Large intestine (tissue), 3 donors: ENCODE measurements at regions not wholly inside any gene's neighbourhood (a gene's known extent, or its start where the extent isn't known, plus 50 kb on each side); places are given as distances from the start of the nearest gene placed in this dataset.

Experiments
- DNase-seq, 2 donors: peaks; one replicate each; pipeline versions ENCODE4 v3.0.0 to v3.0.0-alpha.2; 2013
- H3K27ac ChIP-seq: one replicate; pipeline ENCODE4 v1.5.1; 2013; ENCODE audit warnings: low read length
- H3K27me3 ChIP-seq: 2 replicates; pipeline ENCODE4 v1.6.1; 2013; ENCODE audit warnings: low read length; ENCODE audit not compliant: control insufficient read depth, insufficient read depth
- H3K36me3 ChIP-seq: 2 replicates; pipeline ENCODE4 v1.6.1; 2013; ENCODE audit warnings: low read length; ENCODE audit not compliant: control insufficient read depth, insufficient read depth
- H3K4me1 ChIP-seq: one replicate; pipeline ENCODE4 v1.6.1; 2013; ENCODE audit warnings: low read length; ENCODE audit not compliant: control insufficient read depth, insufficient read depth
- H3K4me3 ChIP-seq: one replicate; pipeline ENCODE4 v1.5.1; 2013; ENCODE audit warnings: low read length
- H3K9me3 ChIP-seq: one replicate; pipeline ENCODE4 v1.6.1; 2013; ENCODE audit warnings: mild to moderate bottlenecking, low read depth, low read length, moderate library complexity; ENCODE audit not compliant: control insufficient read depth
- WGBS: methylation state at CpG from one replicate; pipeline ENCODE4 v1.1.5; 2013; ENCODE audit warnings: low lambda C conversion rate; ENCODE audit not compliant: insufficient coverage; 5-methylcytosine and 5-hydroxymethylcytosine counted together

DNA sequence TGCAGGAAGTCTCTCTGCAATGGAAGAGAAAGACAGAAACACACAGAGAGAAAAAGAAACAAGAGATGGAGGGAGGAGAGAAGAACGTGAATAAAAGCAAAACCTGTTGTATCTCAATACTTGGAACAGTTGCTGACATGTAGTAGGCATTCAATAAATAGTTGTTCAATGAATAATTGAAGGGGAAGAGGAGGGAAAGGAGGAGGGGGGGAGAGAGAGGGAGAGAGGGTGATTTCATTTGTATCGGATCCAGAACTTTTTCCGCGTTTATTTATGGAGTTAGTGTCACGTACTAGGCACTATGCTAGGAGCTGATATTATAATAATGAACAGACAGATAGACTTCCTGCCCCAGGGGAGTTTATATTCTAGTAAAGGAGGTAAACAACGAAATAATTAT is 144.1 kb downstream of the OMA1 start:
- no peak overlapping the region for H3K27ac ChIP-seq
- no peaks in the 10 kb centered on the region for H3K27me3 ChIP-seq
- no peaks in the 10 kb centered on the region for H3K36me3 ChIP-seq
- H3K4me3 ChIP-seq, result no peak overlapping the region
- no peaks in the 10 kb centered on the region for H3K9me3 ChIP-seq
- 65% methylated on average over 2 of the region's 6 CpGs for WGBS
- no peak for DNase-seq
- no peaks in the 10 kb centered on the region for H3K4me1 ChIP-seq

DNA sequence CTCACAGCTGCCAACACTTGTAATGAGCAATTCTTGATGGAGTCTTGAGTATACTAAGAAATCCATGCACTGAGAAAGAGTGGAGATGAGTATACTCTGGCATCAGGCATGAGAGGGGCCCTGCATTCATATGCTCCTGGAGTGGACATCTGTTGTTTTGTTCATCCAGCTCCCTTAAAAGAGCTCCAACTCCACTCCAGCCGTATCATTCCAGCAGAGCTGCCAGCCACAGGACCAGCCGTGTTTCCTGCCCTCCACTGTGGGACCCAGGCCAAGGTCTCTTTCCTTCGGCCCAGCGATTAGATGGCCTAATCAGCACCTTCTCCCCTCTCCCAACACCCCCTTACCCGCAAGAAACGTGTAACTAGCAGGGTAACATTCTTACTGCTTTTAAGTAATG is 144.5 kb downstream of the OMA1 start:
- no peak for DNase-seq
- no peak overlapping the region for H3K4me3 ChIP-seq
- H3K9me3 ChIP-seq, result no peaks in the 10 kb centered on the region
- H3K27me3 ChIP-seq, result no peaks in the 10 kb centered on the region
- H3K4me1 ChIP-seq, result no peaks in the 10 kb centered on the region
- no peak overlapping the region for H3K27ac ChIP-seq
- no peaks in the 10 kb centered on the region for H3K36me3 ChIP-seq
- no CpG with 5 or more reads among the region's 6 CpGs for WGBS

DNA sequence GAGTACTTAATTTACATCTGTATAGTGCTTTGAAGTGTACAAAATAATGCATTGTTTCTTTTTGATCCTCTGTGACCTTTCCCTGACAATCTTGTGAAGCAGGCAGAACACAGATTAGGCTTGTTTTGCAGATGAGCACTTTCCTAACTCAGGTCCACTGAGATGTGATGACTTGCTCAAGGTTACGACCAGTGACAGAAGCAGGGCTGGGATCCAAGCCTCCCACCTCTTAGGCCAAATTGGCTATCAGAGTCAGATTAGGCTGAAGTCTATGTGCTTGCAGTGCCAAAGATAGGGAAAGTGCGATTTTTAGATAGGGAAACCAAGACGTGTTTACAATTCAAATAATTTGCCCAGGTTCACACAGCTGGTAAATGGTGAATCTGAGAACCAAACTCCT is 147.3 kb downstream of the OMA1 start:
- WGBS, result no CpG with 5 or more reads among the region's 3 CpGs
- Histone ChIP-seq H3K27me3 (no peaks in the 10 kb centered on the region), H3K9me3 (no peaks in the 10 kb centered on the region), H3K4me3 (no peak overlapping the region), H3K36me3 (no peaks in the 10 kb centered on the region), H3K27ac (no peak overlapping the region), H3K4me1 (no peaks in the 10 kb centered on the region)
- no peak for DNase-seq

DNA sequence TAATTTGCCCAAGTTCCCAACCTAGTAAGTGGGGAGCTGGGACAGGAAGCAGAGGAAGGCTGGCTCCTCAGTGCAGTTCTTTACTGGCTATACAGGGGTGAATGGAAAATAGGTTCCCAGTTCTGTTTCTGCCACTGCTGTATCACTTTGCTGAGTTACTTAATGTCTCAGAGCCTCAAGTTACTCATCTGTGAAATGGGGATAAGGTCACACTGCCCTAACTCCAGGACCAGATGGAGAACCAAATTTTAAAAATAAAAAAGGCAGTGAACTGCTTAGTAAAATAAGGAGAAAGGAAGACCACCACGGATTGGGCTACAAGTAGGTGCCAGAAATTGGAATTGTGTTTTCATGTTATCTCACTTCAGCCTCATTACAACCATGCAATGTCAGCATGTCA is 147.8 kb downstream of the OMA1 start:
- 86% methylated on average over 1 of the region's 1 CpG for WGBS
- Histone ChIP-seq H3K27ac (no peak overlapping the region), H3K27me3 (no peaks in the 10 kb centered on the region), H3K9me3 (no peaks in the 10 kb centered on the region), H3K36me3 (no peaks in the 10 kb centered on the region), H3K4me1 (no peaks in the 10 kb centered on the region), H3K4me3 (no peak overlapping the region)
- no peak for DNase-seq

DNA sequence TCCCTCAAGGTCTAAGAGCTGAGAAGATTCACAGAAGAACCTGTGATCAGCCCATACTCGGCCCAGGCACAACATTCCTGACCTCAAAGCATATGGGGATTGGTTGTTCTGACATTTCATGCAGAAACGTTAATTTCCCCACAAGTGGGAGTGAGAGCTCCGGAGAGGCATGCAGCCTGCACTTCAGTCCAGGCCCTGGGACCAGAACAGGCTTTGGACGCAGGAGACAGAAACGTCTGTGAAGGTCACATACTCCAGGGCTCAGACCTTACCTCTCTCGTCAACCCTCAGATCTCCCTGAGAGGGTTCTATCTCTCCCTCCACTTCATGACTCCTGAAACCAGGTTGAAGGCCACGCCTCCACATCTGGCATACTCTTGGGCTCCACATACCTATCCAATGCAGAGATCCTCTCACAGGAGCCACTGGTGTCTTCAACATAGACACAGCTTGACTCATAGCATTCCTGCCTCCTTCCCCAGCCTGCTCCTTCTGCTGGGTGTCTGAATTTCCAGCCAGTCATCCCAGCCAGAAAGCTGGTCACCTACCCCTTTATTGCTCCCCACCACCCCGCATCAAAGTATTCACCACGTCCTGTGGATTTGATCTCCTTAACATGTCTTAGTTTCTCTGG is 149.2 kb downstream of the OMA1 start:
- no peak overlapping the region for H3K27ac ChIP-seq

DNA sequence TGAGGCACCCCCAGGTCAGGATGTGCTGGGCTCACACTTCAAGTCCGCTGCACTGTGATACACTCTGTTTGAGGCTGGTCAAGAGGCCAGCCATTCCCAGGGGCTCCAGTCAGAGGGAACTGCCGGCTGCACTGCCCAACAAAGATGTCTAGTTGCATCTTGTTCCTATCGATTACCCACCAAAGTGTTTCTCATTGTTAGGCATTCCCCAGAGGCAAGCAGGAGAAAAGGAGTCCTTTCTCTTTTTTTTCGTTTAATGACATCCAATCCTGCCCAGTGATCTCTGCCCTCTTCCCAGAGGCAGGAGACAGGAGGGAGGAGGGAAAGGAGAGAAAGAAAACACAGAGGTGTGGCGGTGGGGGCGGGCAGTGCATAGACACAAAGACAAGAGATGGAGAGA is 150.4 kb downstream of the OMA1 start:
- WGBS, result 17% methylated on average over 1 of the region's 6 CpGs

More for the DNA sequence above, 149.2 kb downstream of the OMA1 start:
- Histone ChIP-seq H3K9me3 (no peaks in the 10 kb centered on the region), H3K27me3 (no peaks in the 10 kb centered on the region), H3K4me1 (no peaks in the 10 kb centered on the region), H3K4me3 (no peak overlapping the region), H3K36me3 (no peaks in the 10 kb centered on the region)
- no peak for DNase-seq
- WGBS, result no CpG with 5 or more reads among the region's 9 CpGs

DNA sequence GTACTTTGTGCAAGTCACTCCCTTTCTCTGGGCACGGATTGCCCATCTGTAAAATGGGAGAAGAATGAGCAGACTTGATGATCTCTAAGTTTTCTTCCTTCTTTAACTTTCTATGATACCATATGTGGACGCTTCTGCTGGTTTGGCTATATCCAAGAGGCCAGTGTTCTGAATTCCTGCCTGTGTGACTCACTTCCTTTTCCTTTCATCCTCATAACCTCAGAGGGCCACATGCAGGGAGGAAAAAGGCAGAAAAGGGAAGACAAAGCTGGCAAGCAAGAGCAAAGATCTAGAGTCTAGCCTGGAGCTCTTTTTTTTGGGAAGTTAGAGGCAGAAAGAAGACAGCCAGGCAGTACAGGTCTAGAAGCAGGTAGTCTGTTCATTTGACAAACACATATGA is 151.2 kb downstream of the OMA1 start:
- 100% methylated on average over 1 of the region's 2 CpGs for WGBS
- no peaks in the 10 kb centered on the region for H3K4me1 ChIP-seq
- no peak overlapping the region for H3K4me3 ChIP-seq
- H3K27ac ChIP-seq, result no peak overlapping the region
- no peak for DNase-seq
- no peaks in the 10 kb centered on the region for H3K9me3 ChIP-seq
- H3K27me3 ChIP-seq, result no peaks in the 10 kb centered on the region
- H3K36me3 ChIP-seq, result no peaks in the 10 kb centered on the region

More for the DNA sequence above, 150.4 kb downstream of the OMA1 start:
- peak in 1 of 2 donors; percentile 17 for DNase-seq
- Histone ChIP-seq H3K9me3 (no peaks in the 10 kb centered on the region), H3K4me3 (no peak overlapping the region), H3K36me3 (no peaks in the 10 kb centered on the region), H3K27me3 (no peaks in the 10 kb centered on the region), H3K4me1 (no peaks in the 10 kb centered on the region), H3K27ac (no peak overlapping the region)

DNA sequence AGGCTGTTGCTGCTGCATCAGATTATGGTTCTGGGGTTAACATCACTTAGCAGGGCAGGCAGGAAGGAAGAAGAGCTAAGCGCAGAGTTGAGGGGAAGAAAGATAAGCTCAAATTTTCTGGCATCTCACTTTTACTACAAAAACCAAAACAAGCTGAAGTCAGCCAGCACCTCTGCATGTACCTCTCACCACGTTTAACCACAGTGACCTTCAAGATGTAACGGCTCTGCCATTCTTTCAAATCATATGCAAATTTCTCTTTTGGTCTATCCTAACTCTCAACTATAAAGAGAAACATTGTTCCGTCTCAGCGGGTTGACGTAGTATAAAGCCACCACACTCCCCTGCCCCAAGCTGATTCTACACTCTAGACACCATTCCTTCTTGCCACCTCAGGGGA is 154.4 kb downstream of the OMA1 start:
- H3K4me3 ChIP-seq, result no peak overlapping the region
- no peaks in the 10 kb centered on the region for H3K4me1 ChIP-seq
- no peaks in the 10 kb centered on the region for H3K9me3 ChIP-seq
- no peak for DNase-seq
- no peaks in the 10 kb centered on the region for H3K27me3 ChIP-seq
- no peaks in the 10 kb centered on the region for H3K36me3 ChIP-seq
- WGBS, result no CpG with 5 or more reads among the region's 6 CpGs
- no peak overlapping the region for H3K27ac ChIP-seq

DNA sequence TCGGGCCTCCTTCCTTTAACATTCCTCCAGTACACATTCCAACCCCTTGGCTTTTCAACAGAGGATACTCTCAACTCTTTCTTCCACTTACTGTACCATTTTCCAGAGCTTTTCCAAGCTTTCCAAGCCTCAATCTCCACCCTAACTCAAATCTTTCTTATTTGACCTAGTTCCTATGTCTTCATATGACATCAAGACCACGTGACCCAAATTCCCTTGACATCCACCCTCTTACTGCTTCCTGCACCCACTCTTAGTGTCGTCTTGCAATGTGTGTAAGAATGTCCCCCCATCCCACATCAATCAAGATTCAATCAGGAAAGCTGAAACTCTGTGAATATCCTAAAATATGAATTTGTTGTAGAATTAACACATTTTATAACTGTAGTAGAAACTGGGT is 155.0 kb downstream of the OMA1 start:
- H3K36me3 ChIP-seq, result no peaks in the 10 kb centered on the region
- 100% methylated on average over 1 of the region's 3 CpGs for WGBS
- no peaks in the 10 kb centered on the region for H3K9me3 ChIP-seq
- H3K4me1 ChIP-seq, result no peaks in the 10 kb centered on the region
- no peak for DNase-seq
- no peak overlapping the region for H3K4me3 ChIP-seq
- no peak overlapping the region for H3K27ac ChIP-seq
- no peaks in the 10 kb centered on the region for H3K27me3 ChIP-seq

DNA sequence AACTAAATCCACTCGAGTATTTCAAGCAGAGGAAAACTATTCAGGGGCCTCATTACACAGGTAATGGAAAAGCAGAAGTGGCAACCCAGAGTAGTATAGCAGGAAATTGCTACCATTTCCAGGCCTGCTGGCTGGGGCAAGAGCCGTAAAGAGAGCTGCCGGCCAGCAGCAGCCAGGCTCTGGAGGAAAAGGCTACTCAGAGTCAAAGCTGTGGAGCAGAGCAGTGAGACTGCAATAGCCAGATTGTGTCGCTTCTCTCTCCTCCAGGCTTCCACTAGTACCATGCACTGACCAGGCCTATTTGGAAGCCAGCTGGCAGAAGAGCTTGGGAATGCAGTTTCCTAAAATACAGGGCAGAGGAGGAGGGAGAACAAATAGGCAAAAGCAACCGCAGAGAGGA is 155.5 kb downstream of the OMA1 start:
- DNase-seq, result no peak
- WGBS, result no CpG with 5 or more reads among the region's 5 CpGs
- H3K9me3 ChIP-seq, result no peaks in the 10 kb centered on the region
- H3K36me3 ChIP-seq, result no peaks in the 10 kb centered on the region
- no peak overlapping the region for H3K27ac ChIP-seq
- no peaks in the 10 kb centered on the region for H3K4me1 ChIP-seq
- no peaks in the 10 kb centered on the region for H3K27me3 ChIP-seq
- no peak overlapping the region for H3K4me3 ChIP-seq

DNA sequence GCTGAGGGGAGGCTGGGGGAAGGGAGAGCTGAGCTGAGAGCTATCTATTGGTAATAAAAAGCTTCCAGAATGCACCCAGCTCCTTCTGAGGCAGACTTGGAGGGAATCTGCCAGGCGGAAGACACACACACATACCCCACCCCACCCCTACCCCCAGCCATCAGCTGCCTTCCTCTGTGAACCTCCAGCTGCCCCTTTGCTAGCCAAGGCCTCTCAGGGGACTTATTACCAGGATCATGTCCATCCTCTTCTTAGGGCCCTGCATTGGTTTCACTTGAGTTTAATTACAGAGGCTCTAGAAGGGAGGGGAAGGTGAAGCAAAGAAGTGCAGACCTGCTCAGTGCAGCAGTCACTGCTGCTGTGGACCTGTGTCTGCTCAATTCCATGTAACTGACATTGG is 156.4 kb downstream of the OMA1 start:
- no peak for DNase-seq
- H3K36me3 ChIP-seq, result no peaks in the 10 kb centered on the region
- H3K4me3 ChIP-seq, result no peak overlapping the region
- no CpG with 5 or more reads among the region's 1 CpG for WGBS
- no peaks in the 10 kb centered on the region for H3K4me1 ChIP-seq
- H3K27me3 ChIP-seq, result no peaks in the 10 kb centered on the region
- no peak overlapping the region for H3K27ac ChIP-seq
- H3K9me3 ChIP-seq, result no peaks in the 10 kb centered on the region
